ENCODE measurements at regions not wholly inside any gene's neighbourhood (a gene's known extent, or its start where the extent isn't known, plus 50 kb on each side); places are given as distances from the start of the nearest gene placed in this dataset.

DNA sequence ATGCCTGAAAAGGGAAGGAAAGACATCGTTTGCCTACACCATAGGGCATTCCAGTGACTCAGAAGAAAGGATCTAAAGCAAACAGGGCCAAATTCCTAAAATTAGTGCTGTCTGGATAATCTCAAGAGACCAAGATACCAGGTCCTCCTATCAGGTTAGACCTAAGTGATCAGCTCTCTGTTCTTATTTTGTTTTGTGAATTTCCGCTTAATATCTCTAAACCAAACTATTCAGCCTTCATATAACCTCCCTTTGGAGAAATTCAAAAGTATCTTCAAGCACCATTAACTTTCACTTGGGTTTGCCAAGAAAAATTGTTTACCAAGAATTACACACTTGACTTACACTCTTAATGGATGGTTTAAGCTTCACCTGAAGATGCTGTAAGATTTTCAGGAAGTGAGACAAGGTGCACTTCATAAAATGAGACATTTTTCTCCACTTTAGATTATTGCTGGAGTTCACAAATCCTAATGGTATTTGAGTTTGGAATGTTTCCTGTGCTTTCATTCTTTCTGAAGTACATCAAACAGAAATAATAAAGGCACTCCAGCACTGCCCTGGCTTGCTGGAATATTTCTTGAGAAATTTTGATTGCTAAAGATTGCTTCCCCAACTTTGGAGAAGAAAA, 376.1 kb downstream of the LMO7 start:
- TF ChIP-seq, protein P1, sequence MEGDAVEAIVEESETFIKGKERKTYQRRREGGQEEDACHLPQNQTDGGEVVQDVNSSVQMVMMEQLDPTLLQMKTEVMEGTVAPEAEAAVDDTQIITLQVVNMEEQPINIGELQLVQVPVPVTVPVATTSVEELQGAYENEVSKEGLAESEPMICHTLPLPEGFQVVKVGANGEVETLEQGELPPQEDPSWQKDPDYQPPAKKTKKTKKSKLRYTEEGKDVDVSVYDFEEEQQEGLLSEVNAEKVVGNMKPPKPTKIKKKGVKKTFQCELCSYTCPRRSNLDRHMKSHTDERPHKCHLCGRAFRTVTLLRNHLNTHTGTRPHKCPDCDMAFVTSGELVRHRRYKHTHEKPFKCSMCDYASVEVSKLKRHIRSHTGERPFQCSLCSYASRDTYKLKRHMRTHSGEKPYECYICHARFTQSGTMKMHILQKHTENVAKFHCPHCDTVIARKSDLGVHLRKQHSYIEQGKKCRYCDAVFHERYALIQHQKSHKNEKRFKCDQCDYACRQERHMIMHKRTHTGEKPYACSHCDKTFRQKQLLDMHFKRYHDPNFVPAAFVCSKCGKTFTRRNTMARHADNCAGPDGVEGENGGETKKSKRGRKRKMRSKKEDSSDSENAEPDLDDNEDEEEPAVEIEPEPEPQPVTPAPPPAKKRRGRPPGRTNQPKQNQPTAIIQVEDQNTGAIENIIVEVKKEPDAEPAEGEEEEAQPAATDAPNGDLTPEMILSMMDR (conservative IDR thresholded peaks at IDR 0.05), result no peak
- TF ChIP-seq EZH2 (IDR thresholded peaks at IDR 0.05; ENCODE audit: low read depth), result no peak
